Chondrocyte (in vitro differentiated cells): ENCODE measurements at regions not wholly inside any gene's neighbourhood (a gene's known extent, or its start where the extent isn't known, plus 50 kb on each side); places are given as distances from the start of the nearest gene placed in this dataset.

Experiments used
- DNase-seq: peaks from one replicate; pipeline ENCODE4 v3.0.0; 2021; ENCODE audit warnings: mixed read lengths, low spot score
- H3K27ac Mint-ChIP-seq: one replicate; pipeline ENCODE4 v1.8.0; 2021; ENCODE audit warnings: mild to moderate bottlenecking, moderate library complexity, mixed read lengths; ENCODE audit not compliant: unreplicated experiment
- H3K27me3 Mint-ChIP-seq: 2 replicates; pipeline ENCODE4 v1.8.0; 2021; ENCODE audit warnings: low read depth, mixed read lengths
- H3K36me3 Mint-ChIP-seq: 2 replicates; pipeline ENCODE4 v1.8.0; 2021; ENCODE audit warnings: low read depth, mixed read lengths
- H3K4me1 Mint-ChIP-seq: 2 replicates; pipeline ENCODE4 v1.8.0; 2021; ENCODE audit warnings: low read depth, mild to moderate bottlenecking, mixed read lengths
- H3K4me3 Mint-ChIP-seq: one replicate; pipeline ENCODE4 v1.8.0; 2021; ENCODE audit warnings: mild to moderate bottlenecking, moderate library complexity, mixed read lengths; ENCODE audit not compliant: unreplicated experiment
- H3K9me3 Mint-ChIP-seq: 2 replicates; pipeline ENCODE4 v1.8.0; 2021; ENCODE audit warnings: low read depth, mixed read lengths
- TF ChIP-seq, protein P1 (sequence below): fragments of 200-600 bp; sonication (generic); IDR thresholded peaks from 2 replicates; pipeline ENCODE4 v1.5.0; 2021; ENCODE audit warnings: antibody characterized with exemption, mild to moderate bottlenecking, moderate library complexity

- Mint-ChIP-seq H3K4me1 (peaks cover 3% of the 10 kb centered on the region), H3K4me3 (no peak overlapping the region), H3K27me3 (peaks cover 67% of the 10 kb centered on the region), H3K9me3 (no peaks in the 10 kb centered on the region), H3K27ac (no peak overlapping the region), H3K36me3 (no peaks in the 10 kb centered on the region)
- TF ChIP-seq, protein P1, sequence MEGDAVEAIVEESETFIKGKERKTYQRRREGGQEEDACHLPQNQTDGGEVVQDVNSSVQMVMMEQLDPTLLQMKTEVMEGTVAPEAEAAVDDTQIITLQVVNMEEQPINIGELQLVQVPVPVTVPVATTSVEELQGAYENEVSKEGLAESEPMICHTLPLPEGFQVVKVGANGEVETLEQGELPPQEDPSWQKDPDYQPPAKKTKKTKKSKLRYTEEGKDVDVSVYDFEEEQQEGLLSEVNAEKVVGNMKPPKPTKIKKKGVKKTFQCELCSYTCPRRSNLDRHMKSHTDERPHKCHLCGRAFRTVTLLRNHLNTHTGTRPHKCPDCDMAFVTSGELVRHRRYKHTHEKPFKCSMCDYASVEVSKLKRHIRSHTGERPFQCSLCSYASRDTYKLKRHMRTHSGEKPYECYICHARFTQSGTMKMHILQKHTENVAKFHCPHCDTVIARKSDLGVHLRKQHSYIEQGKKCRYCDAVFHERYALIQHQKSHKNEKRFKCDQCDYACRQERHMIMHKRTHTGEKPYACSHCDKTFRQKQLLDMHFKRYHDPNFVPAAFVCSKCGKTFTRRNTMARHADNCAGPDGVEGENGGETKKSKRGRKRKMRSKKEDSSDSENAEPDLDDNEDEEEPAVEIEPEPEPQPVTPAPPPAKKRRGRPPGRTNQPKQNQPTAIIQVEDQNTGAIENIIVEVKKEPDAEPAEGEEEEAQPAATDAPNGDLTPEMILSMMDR: no peak
- DNase-seq: no peak
Measured at GRCh38 chr10:100670368-100670767, 75.0 kb upstream of the PAX2 start.

GRCh38 chr10:100670828-100671479, 74.4 kb upstream of the PAX2 start:
- TF ChIP-seq, protein P1: peak; percentile 90
- Mint-ChIP-seq H3K36me3 (no peaks in the 10 kb centered on the region), H3K27me3 (peaks cover 69% of the 10 kb centered on the region), H3K4me1 (peaks cover 3% of the 10 kb centered on the region), H3K4me3 (peak overlapping the region; percentile 6), H3K27ac (no peak overlapping the region), H3K9me3 (no peaks in the 10 kb centered on the region)
- no peak for DNase-seq

- Mint-ChIP-seq H3K9me3 (no peaks in the 10 kb centered on the region), H3K36me3 (no peaks in the 10 kb centered on the region), H3K27me3 (peaks cover 76% of the 10 kb centered on the region), H3K27ac (no peak overlapping the region), H3K4me1 (peaks cover 3% of the 10 kb centered on the region), H3K4me3 (no peak overlapping the region)
- TF ChIP-seq, protein P1: no peak
- no peak for DNase-seq
Measured at GRCh38 chr10:100672199-100672598, 73.2 kb upstream of the PAX2 start.

- no peak for DNase-seq
- no peak overlapping the region for H3K4me3 Mint-ChIP-seq
- no peaks in the 10 kb centered on the region for H3K9me3 Mint-ChIP-seq
- H3K27ac Mint-ChIP-seq: no peak overlapping the region
- no peaks in the 10 kb centered on the region for H3K36me3 Mint-ChIP-seq
- no peaks in the 10 kb centered on the region for H3K4me1 Mint-ChIP-seq
- TF ChIP-seq, protein P1: no peak
- H3K27me3 Mint-ChIP-seq: peaks cover 64% of the 10 kb centered on the region
Measured at GRCh38 chr10:100677290-100677945, 68.0 kb upstream of the PAX2 start.

GRCh38 chr10:100679327-100679726, 66.1 kb upstream of the PAX2 start:
- no peak overlapping the region for H3K4me3 Mint-ChIP-seq
- no peaks in the 10 kb centered on the region for H3K9me3 Mint-ChIP-seq
- no peaks in the 10 kb centered on the region for H3K36me3 Mint-ChIP-seq
- no peak for DNase-seq
- TF ChIP-seq, protein P1: no peak
- H3K4me1 Mint-ChIP-seq: no peaks in the 10 kb centered on the region
- peaks cover 61% of the 10 kb centered on the region for H3K27me3 Mint-ChIP-seq
- H3K27ac Mint-ChIP-seq: no peak overlapping the region
